HG03045 (cell line): ENCODE measurements at regions not wholly inside any gene's neighbourhood (a gene's known extent, or its start where the extent isn't known, plus 50 kb on each side); places are given as distances from the start of the nearest gene placed in this dataset.
"Not testable (repeated sequence)": the region's sequence is repeated elsewhere in the genome, so short reads cannot be mapped to it uniquely, and the experiment has no call there.

ENCODE experiments used
- ATAC-seq: cut with Tn5 transposase; IDR thresholded peaks from one replicate; pipeline ENCODE4 v1.9.1; 2021; ENCODE audit warnings: mild to moderate bottlenecking, moderate library complexity; ENCODE audit not compliant: unreplicated experiment

DNA sequence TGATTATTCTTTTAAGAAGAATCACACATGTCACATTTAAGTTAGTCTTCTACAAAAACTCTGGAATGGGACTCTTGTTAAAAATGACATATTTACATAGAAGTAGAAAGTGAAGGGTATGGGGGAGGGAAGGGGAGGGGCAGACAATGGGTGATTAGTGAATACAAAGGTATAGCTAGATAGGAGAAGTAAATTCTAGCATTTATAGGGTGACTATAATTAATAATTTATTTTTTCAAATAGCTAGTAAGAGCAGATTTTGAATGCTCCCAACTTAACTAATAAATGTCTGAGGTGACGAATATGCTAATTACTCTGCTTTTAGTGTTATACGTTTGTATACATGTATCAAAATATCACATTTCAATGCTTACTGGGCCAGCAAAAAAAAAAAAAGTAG is 59.4 kb downstream of the BLTP3B start:
- ATAC-seq, result no peak

DNA sequence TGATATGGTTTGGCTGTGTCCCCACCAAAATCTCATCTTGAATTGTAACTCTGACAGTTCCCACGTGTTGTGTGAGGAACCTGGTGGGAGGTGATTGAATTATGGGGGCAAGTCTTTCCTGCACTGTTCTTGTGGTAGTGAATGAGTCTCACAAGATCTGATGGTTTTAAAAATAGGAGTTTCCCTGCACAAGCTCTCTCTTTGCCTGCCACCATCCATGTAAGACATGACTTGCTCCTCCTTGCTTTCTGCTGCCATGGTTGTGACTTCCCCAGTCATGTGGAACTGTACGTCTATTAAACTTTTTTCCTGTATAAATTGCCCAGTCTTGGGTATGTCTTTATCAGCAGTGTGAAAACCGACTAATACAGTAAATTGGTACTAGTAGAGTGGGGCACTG is 63.9 kb downstream of the BLTP3B start:
- not testable (repeated sequence) for ATAC-seq

DNA sequence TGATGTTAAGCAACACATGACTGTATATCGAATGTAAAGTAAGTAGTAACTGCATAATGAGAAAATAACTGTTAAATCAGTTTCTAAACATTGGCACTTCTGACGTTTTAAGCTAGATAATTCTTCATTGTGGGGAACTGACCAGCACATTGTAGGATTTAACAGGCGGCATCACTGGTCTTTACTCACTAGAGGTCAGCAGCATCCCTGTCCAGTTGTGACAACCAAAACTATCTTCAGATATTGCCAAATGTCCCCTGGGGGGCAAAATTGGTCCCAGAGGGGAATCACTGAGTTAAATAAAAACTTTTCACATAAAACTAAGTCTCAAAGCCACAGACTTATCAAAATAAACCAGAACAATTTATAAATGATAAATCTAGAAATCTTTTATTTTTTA is 65.3 kb downstream of the BLTP3B start:
- ATAC-seq, result no peak

- ATAC-seq, result no peak
Measured at GRCh38 chr12:100075598-100075997, 67.1 kb downstream of the BLTP3B start.

DNA sequence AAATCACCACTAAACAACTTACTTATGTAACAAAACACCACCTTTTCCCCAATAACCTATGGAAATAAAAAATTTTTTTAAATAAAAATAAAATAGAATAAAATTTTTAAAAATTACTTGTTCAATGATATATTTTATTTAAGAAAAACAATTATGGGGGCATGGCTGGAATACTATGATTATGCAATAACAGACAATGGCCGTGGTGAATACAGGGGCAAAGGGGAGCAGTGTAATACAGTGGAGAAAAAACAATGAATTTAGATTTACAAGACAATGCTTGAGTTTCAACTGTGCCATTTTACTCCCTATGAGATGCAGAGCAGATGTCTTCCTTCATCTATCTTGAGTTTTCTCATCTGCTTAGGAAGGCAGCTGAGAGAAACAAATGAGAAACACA is 72.9 kb downstream of the BLTP3B start:
- ATAC-seq, result no peak

- no peak for ATAC-seq
Measured at GRCh38 chr12:100068305-100068704, 74.4 kb downstream of the BLTP3B start.

- ATAC-seq, result no peak
Measured at GRCh38 chr12:100061814-100062213, 77.1 kb upstream of the ANKS1B start.

GRCh38 chr12:100058482-100059029 is 73.8 kb upstream of the ANKS1B start:
- peak; percentile 63 for ATAC-seq

- not testable (repeated sequence) for ATAC-seq
Measured at GRCh38 chr12:100046202-100046601, 61.5 kb upstream of the ANKS1B start.

- ATAC-seq, result no peak
Measured at GRCh38 chr12:100044266-100044665, 59.5 kb upstream of the ANKS1B start.

- no peak for ATAC-seq
Measured at GRCh38 chr12:100043631-100044030, 58.9 kb upstream of the ANKS1B start.
